ENCODE measurements at regions not wholly inside any gene's neighbourhood (a gene's known extent, or its start where the extent isn't known, plus 50 kb on each side); places are given as distances from the start of the nearest gene placed in this dataset.

- Histone ChIP-seq H3K4me2 (ENCODE audit: insufficient read depth, low read length) (no peak overlapping the region), H2AFZ (ENCODE audit: low read depth, low read length) (no peak overlapping the region), H3K4me3 (ENCODE audit: low read depth in 1 of 2, low read length in 2 of 2) (no peak overlapping the region), H3K9ac (ENCODE audit: low read depth, low read length) (no peak overlapping the region), H4K20me1 (ENCODE audit: insufficient read depth, low read length) (no peaks in the 10 kb centered on the region), H3K36me3 (ENCODE audit: insufficient read depth, low read length) (no peaks in the 10 kb centered on the region), H3K79me2 (ENCODE audit: insufficient read depth, low read length) (no peaks in the 10 kb centered on the region), H3K27ac (ENCODE audit: low read length) (no peak overlapping the region), H3K9me3 (ENCODE audit: insufficient read depth, low read length, severe bottlenecking) (no peaks in the 10 kb centered on the region), H3K27me3 (ENCODE audit: insufficient read depth, low read length, poor library complexity) (no peaks in the 10 kb centered on the region), H3K4me1 (ENCODE audit: insufficient read depth, low read length) (no peaks in the 10 kb centered on the region)
- TF ChIP-seq CTCF (IDR thresholded peaks at IDR 0.05; ENCODE audit: borderline replicate concordance, extremely low read depth, low read length, poor library complexity, severe bottlenecking) = no peak
- TF ChIP-seq EZH2 (IDR thresholded peaks at IDR 0.05; ENCODE audit: borderline replicate concordance, low read depth, low read length, severe bottlenecking) = no peak
- DNase-seq (no peak), ATAC-seq (ENCODE audit: insufficient read depth, low read depth) (no peak)
Measured at GRCh38 chr11:11056749-11057471, 199.1 kb upstream of the ZBED5 start.

- Histone ChIP-seq H3K79me2 (ENCODE audit: insufficient read depth, low read length) (no peaks in the 10 kb centered on the region), H3K36me3 (ENCODE audit: insufficient read depth, low read length) (no peaks in the 10 kb centered on the region), H3K4me3 (ENCODE audit: low read depth in 1 of 2, low read length in 2 of 2) (no peak overlapping the region), H3K27me3 (ENCODE audit: insufficient read depth, low read length, poor library complexity) (no peaks in the 10 kb centered on the region), H4K20me1 (ENCODE audit: insufficient read depth, low read length) (no peaks in the 10 kb centered on the region), H3K9me3 (ENCODE audit: insufficient read depth, low read length, severe bottlenecking) (no peaks in the 10 kb centered on the region), H2AFZ (ENCODE audit: low read depth, low read length) (no peak overlapping the region), H3K27ac (ENCODE audit: low read length) (no peak overlapping the region), H3K4me1 (ENCODE audit: insufficient read depth, low read length) (no peaks in the 10 kb centered on the region), H3K9ac (ENCODE audit: low read depth, low read length) (no peak overlapping the region), H3K4me2 (ENCODE audit: insufficient read depth, low read length) (no peak overlapping the region)
- DNase-seq (no peak), ATAC-seq (ENCODE audit: insufficient read depth, low read depth) (no peak)
- TF ChIP-seq CTCF (IDR thresholded peaks at IDR 0.05; ENCODE audit: borderline replicate concordance, extremely low read depth, low read length, poor library complexity, severe bottlenecking) = no peak
- no peak for TF ChIP-seq EZH2 (IDR thresholded peaks at IDR 0.05; ENCODE audit: borderline replicate concordance, low read depth, low read length, severe bottlenecking)
Measured at GRCh38 chr11:11056316-11056715, 198.5 kb upstream of the ZBED5 start.

GRCh38 chr11:11047851-11048610 is 190.2 kb upstream of the ZBED5 start:
- H4K20me1 ChIP-seq (ENCODE audit: insufficient read depth, low read length) = no peaks in the 10 kb centered on the region
- H3K27ac ChIP-seq (ENCODE audit: low read length) = no peak overlapping the region
- H3K9ac ChIP-seq (ENCODE audit: low read depth, low read length) = no peak overlapping the region
- H3K9me3 ChIP-seq (ENCODE audit: insufficient read depth, low read length, severe bottlenecking) = no peaks in the 10 kb centered on the region
- H3K79me2 ChIP-seq (ENCODE audit: insufficient read depth, low read length) = no peaks in the 10 kb centered on the region
- no peak for ATAC-seq (ENCODE audit: insufficient read depth, low read depth)
- TF ChIP-seq CTCF (IDR thresholded peaks at IDR 0.05; ENCODE audit: borderline replicate concordance, extremely low read depth, low read length, poor library complexity, severe bottlenecking) (no peak), EZH2 (IDR thresholded peaks at IDR 0.05; ENCODE audit: borderline replicate concordance, low read depth, low read length, severe bottlenecking) (no peak)
- DNase-seq = no peak
- H3K4me3 ChIP-seq (ENCODE audit: low read depth in 1 of 2, low read length in 2 of 2) = no peak overlapping the region
- H3K4me1 ChIP-seq (ENCODE audit: insufficient read depth, low read length) = no peaks in the 10 kb centered on the region
- H3K36me3 ChIP-seq (ENCODE audit: insufficient read depth, low read length) = no peaks in the 10 kb centered on the region
- no peak overlapping the region for H3K4me2 ChIP-seq (ENCODE audit: insufficient read depth, low read length)
- H2AFZ ChIP-seq (ENCODE audit: low read depth, low read length) = no peak overlapping the region
- H3K27me3 ChIP-seq (ENCODE audit: insufficient read depth, low read length, poor library complexity) = no peaks in the 10 kb centered on the region

All from DND-41 (cell line).